ENCODE measurements at regions not wholly inside any gene's neighbourhood (a gene's known extent, or its start where the extent isn't known, plus 50 kb on each side); places are given as distances from the start of the nearest gene placed in this dataset.
"Not testable (repeated sequence)": the region's sequence is repeated elsewhere in the genome, so short reads cannot be mapped to it uniquely, and the experiment has no call there.

DNA sequence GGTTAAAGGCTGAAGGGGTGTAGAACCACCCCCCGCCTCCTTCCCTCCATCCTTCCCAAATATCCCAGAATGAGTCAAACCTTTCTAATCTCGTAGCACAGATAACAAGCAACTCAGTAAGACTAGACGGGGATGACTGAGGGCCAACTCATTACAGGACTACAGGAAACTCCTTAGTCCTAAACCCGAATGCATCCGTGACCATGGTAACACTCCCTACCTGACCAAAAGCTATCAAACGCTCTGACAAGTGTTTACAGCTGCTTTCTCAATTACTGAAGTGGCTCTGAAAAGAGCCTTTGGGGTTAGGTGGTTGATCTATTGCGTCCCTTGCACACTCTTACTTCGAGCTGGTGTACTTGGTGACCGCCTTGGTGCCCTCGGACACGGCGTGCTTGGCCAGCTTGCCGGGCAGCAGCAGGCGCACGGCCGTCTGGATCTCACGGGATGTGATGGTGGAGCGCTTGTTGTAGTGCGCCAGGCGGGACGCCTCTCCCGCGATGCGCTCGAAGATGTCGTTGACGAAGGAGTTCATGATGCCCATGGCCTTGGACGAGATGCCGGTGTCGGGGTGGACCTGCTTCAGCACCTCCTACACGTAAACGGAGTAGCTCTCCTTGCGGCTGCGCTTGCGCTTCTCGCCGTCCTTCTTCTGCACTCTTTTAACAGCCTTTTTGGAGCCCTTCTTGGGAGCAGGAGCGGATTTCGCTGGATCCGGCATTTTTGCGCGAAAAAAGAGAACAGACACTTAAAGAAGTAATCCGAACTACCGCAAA lies 67.4 kb downstream of the FAM72B start:
- DNase-seq (ENCODE audit: low read depth in 2 of 2), result not testable (repeated sequence)

GRCh38 chr1:121117298-121117611 lies 66.9 kb downstream of the FAM72B start:
- DNase-seq (ENCODE audit: low read depth in 2 of 2), result not testable (repeated sequence)

DNA sequence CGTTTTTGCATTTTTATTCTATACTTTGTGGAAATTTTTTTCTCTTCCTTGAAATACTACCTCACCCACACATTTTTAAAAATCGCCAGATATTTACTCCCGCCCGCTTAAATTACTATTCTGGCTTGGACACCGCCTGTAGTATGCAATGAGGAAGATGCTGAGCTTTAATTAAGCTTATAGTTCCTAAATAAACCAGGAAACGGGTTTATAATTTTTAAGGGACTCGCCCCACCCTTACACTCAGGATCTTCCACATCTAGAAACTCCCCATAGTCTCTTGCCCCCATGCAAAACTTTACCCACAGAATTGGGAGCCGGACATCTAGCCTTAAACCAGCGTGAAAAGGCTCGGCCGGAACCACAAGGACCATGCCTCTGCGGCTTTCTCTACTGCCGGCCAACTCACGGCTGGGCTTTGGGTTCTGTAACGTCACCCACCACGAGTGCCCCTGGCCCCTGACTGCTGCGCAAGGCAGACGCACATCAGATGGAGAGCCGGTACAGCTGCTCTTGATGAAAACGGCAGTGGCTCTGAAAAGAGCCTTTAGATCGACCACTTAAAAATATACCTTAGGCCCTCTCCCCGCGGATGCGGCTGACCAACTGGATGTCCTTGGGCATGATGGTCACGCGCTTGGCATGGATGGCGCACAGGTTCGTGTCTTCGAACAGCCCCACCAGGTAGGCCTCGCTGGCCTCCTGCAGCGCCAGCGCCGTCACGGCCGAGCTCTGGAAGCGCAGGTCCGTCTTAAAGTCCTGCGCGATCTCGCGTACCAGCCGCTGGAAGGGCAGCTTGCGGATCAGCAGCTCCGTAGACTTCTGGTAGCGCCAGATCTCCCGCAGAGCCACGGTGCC lies 66.3 kb downstream of the FAM72B start:
- DNase-seq (ENCODE audit: low read depth in 2 of 2), result not testable (repeated sequence)

Measured in stimulated activated CD4-positive, alpha-beta T cell treated with anti-CD3 and anti-CD28 coated beads, Interleukin-1b, Interleukin-23, amount 100 ng/mL, for 1 hour (primary cell).